IPS-NIHi7 (cell line): ENCODE measurements at regions not wholly inside any gene's neighbourhood (a gene's known extent, or its start where the extent isn't known, plus 50 kb on each side); places are given as distances from the start of the nearest gene placed in this dataset.
"Not testable (repeated sequence)": the region's sequence is repeated elsewhere in the genome, so short reads cannot be mapped to it uniquely, and the experiment has no call there.

Experiments used
- DNase-seq: peaks from one replicate; pipeline ENCODE4 v3.0.0; 2012; ENCODE audit warnings: mixed read lengths; ENCODE audit errors: extremely low spot score

- no peak for DNase-seq
These were observed 208.5 kb upstream of the ZSWIM2 start for GRCh38 chr2:187057466-187057865.

GRCh38 chr2:187056416-187057334 is 207.7 kb upstream of the ZSWIM2 start:
- no peak for DNase-seq

- DNase-seq = no peak
These were observed 206.5 kb upstream of the ZSWIM2 start for GRCh38 chr2:187055463-187055862.

DNA sequence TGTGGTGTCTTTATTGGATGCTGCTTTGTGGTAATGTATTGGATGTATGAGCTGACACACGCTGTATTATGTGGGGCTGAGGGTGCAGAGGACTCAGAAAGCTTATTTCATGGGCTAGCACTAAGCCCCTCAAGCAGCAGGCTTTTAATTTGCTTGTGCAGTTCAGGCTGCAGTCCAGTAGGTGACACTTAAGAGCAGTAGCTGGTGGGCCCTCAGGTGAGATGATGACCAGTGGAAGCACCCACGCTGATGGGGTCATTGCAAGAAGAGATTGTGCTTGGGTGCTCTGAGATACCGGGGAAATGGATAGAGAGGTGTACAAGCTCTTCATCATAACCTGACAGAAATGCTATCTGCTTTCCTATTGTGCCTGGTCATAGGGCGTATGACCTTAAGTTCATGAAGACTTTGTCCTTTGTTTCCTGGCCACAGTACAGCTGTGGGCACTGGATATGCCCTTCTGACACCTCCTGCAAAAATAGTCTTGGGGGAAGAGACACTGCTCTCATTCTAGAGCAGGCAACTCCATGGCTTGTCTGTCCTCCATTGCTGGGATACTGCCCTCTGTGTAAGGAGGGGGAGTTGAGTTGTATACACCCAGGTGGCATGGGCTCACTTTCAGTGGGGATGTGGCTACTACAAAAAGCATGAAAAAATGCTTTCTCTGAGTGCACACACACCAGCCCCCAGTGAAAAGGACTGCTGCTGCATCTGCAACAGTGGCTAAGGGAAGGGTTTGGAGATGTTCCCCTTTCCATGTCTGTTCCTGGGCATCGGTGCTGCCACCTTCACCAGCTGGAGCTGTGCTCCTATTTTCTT is 205.7 kb upstream of the ZSWIM2 start:
- DNase-seq = peak; percentile 37

DNA sequence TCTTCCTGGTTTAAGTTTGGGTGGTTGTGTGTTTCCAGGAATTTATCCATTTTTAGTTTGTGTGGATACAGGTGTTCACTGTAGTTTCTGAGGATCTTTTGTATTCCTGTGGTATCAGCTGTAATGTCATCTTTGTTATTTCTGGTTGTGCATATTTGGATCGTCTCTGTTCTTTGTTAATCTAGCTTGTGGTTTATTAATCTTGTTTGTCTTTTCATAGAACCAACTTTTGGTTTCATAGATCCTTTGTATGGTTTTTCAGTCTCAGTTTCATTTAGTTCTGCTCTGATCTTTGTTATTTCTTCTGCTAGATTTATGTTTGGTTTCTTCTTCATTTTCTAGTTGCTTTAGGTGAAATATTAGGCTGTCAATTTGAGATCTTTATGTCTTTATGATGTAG is 202.4 kb upstream of the ZSWIM2 start:
- DNase-seq = no peak

- DNase-seq = no peak
These were observed 201.5 kb upstream of the ZSWIM2 start for GRCh38 chr2:187050409-187050998.

DNA sequence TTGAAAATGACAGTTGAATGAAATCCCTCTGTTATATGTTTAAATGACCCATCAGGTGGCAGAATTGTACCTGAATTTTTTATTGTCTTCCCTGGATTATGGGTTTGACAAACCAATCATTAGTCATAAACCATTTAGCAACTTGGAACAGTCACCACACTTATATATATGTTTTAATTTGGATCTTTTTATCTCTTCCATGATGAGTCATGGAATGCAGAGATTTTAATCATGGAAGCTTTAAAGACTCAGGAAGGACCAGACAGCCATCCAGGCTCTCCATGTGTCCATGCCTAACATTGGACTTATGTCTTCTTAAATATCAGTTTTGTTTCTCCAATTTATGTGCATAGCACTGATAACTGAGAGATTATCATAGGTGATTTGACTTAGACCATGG is 188.3 kb upstream of the ZSWIM2 start:
- no peak for DNase-seq

DNA sequence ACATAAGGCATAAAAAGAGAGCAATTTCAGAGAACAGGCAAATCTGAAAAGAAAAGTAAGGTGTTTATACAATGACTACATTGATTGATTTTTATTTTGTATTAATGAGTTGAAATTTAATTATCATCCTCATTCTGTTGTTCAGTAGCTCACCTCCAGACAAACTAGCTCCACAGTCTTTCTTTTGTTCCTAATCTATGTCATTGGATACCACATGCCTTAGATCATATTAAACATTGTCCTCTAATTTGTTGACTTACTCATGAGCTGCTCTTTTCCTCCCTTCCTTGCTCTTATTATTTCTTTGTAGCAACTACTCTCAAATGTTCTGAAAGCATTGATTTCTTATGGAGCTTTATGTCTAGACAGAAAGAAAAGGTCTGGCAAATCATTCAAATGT is 185.5 kb upstream of the ZSWIM2 start:
- DNase-seq = no peak

- DNase-seq = no peak
These were observed 175.8 kb upstream of the ZSWIM2 start for GRCh38 chr2:187024739-187025138.

GRCh38 chr2:187023996-187024395 is 175.0 kb upstream of the ZSWIM2 start:
- not testable (repeated sequence) for DNase-seq

DNA sequence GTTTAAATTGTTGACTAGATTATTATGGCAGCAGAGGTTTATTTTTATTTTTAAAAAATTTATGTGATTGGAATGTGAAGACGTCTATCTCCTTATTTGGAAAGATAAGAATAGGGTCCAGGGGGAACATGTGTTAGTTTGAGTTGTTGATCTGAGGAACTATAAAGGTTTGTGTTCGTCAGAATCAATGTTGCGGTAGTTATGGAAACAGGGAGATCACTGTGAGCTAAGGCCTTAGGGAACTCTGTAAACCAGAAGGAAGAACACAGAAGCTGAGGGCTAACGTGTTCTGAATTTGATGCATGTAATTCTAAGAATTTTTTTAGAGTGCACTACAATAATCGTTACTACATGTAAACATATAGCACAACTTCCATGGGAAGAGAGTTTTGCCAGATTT is 168.5 kb upstream of the ZSWIM2 start:
- no peak for DNase-seq

DNA sequence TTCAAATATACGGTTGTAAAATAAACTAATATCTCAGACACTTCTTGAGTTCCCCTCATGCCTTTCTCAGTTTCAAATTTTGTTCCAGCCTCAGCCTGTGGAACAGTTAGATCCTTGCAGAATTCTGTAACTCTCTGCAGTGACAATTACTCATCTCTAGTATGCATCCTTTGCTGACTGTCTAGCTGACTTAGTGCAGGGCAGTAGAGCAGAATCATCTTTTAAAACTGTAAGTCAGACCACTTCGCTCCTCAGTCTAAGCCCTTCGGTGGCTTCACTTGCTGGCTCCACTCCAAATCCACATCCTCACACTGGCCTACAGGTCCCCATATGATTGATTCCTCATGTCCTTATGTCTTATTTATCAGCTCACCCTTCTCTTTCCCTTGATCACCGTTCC is 164.1 kb upstream of the ZSWIM2 start:
- DNase-seq = no peak

- DNase-seq = no peak
These were observed 162.3 kb upstream of the ZSWIM2 start for GRCh38 chr2:187011206-187011832.

GRCh38 chr2:187009483-187010239 is 160.7 kb upstream of the ZSWIM2 start:
- no peak for DNase-seq

GRCh38 chr2:187008111-187008510 is 159.1 kb upstream of the ZSWIM2 start:
- no peak for DNase-seq

- no peak for DNase-seq
These were observed 154.6 kb upstream of the ZSWIM2 start for GRCh38 chr2:187003611-187004010.

DNA sequence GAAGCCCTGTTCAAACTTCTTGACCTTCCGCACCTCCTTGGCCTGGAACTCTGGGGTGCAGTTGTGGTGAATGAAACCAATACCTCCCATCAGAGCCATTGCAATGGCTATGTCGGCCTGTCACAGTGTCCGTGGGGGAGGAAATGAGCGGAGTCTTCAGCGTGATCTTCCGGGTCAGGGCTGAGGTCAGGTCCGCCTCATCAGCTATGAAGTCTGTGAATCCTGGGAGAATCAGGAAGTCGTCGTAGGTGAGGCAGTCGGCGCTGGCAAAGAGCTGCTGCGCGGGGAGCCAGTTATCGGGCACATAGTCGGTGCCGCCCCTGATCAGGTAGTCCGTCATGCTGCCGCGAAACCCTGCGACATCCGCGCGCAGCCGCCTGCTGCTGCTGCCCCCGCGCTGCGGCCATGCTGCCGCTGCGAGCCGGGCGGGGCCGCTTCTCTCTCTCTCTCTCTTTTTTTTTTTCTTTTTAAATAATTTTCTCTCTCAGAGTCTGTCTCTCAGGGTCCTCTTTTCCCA is 154.1 kb upstream of the ZSWIM2 start:
- no peak for DNase-seq

DNA sequence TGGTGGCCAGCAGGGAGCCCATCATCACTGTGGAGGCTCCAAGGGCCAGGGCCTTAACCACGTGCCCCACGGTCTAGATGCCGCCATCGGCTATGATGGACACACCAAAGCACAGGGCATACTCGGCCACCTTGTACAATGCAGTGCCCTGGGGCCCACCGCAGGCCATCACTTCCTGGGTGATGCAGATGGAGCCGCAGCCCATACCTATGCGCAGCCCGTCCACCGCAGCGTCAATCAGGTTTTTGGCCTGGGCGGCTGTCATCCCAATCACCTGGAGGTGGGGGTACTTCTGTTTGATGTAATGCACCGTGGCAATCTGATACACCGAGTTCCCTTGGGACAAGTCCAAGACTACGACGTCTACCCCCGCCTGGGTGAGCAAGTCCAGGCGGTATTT is 153.3 kb upstream of the ZSWIM2 start:
- no peak for DNase-seq

DNA sequence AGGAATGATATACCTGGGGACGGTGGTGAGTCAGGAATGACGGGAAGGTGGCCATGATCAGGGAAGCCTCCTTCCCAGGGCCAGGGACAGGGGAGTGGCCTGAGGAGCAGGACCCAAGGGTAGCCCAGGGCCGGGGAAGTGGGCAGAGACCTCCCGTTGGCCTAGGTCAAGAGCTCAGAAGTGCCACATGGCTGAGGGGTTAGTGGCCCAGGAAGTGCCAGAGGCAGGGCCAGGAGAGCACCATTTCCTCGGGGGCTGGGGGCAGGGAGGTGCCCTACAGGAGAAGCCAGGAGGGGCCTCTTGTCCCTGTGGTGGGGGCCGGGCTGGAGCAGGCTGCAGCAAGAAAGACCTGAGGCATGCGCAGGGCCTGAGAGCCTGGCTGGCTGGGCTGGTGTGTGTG is 152.3 kb upstream of the ZSWIM2 start:
- DNase-seq = no peak

GRCh38 chr2:186995092-186995491 is 146.1 kb upstream of the ZSWIM2 start:
- no peak for DNase-seq

- no peak for DNase-seq
These were observed 143.6 kb upstream of the ZSWIM2 start for GRCh38 chr2:186992597-186992996.
